GM12878 (cell line): ENCODE measurements at regions not wholly inside any gene's neighbourhood (a gene's known extent, or its start where the extent isn't known, plus 50 kb on each side); places are given as distances from the start of the nearest gene placed in this dataset.
"Not testable (repeated sequence)": the region's sequence is repeated elsewhere in the genome, so short reads cannot be mapped to it uniquely, and the experiment has no call there.

Source experiments
- ATAC-seq: fragments of 200-7000 bp; cut with Tn5 transposase; 3 replicates; pipeline ENCODE4 v1.9.1; 2020; ENCODE audit warnings: mild to moderate bottlenecking, moderate library complexity
- BruUV-seq: library from RNA; stranded (reverse); fragments of 400-500 nt; replicated peaks from 2 replicates; lab custom pipeline; 2021; lab: Mats Ljungman, UMichigan
- CTCF ChIA-PET: fragments of 300-600 bp; sonication (Branson Sonifier 250); formaldehyde crosslinking; extraction: SDS; loops from one replicate; lab custom pipeline; 2021; ENCODE audit warnings: inconsistent platforms; lab: Yijun Ruan, JAX
- POLR2A ChIA-PET: fragments of 350-600 bp; formaldehyde crosslinking; extraction: SDS; loops from one replicate; lab custom pipeline; 2021; ENCODE audit warnings: inconsistent platforms; lab: Charles Lee
- RAD21 ChIA-PET: fragments of 300-600 bp; sonication (Branson Sonifier 250); formaldehyde crosslinking; loops from one replicate; lab custom pipeline; 2023; ENCODE audit warnings: antibody characterized with exemption; ENCODE audit not compliant: unreplicated experiment; lab: Charles Lee
- SMC1A ChIA-PET: fragments of 300-600 bp; sonication (Branson Sonifier 250); formaldehyde crosslinking; loops from one replicate; lab custom pipeline; 2023; ENCODE audit not compliant: unreplicated experiment, uncharacterized antibody; lab: Charles Lee
- DNase-seq: peaks from one replicate; pipeline ENCODE4 v3.0.0-alpha.2; 2011; ENCODE audit warnings: low read depth, low spot score
- FAIRE-seq: peaks from 3 replicates; lab custom pipeline; 2011; peaks lifted over from hg19 to GRCh38; lab: Jason Lieb, UNC
- H2AFZ ChIP-seq: 2 replicates; pipeline ENCODE4 v1.6.0; 2011; ENCODE audit warnings: low read depth, low read length, control low read depth; ENCODE audit not compliant: control insufficient read depth
- H3K27ac ChIP-seq: 2 replicates; pipeline ENCODE4 v1.5.1; 2011; ENCODE audit warnings: control low read depth; ENCODE audit not compliant: control insufficient read depth, insufficient read depth
- H3K27me3 ChIP-seq, 2 experiments: replicated peaks in 1 of 2; 2 replicates each; pipeline versions ENCODE4 v1.6.0 to v1.6.1; 2011; ENCODE audit warnings: low read length in 1 of 2; ENCODE audit not compliant: control insufficient read depth in 2 of 2, insufficient read depth in 2 of 2
- H3K36me3 ChIP-seq, 2 experiments: 2 replicates each; pipeline ENCODE4 v1.5.1; 2011; ENCODE audit warnings: low read length in 1 of 2; ENCODE audit not compliant: control insufficient read depth in 2 of 2, insufficient read depth in 2 of 2
- H3K4me1 ChIP-seq: 2 replicates; pipeline ENCODE4 v1.6.1; 2011; ENCODE audit warnings: mild to moderate bottlenecking, low read length, moderate library complexity, mixed read lengths; ENCODE audit not compliant: control insufficient read depth, insufficient read depth
- H3K4me2 ChIP-seq: 2 replicates; pipeline ENCODE4 v1.6.0; 2011; ENCODE audit warnings: control low read depth; ENCODE audit not compliant: control insufficient read depth, insufficient read depth
- H3K4me3 ChIP-seq: fragments of 200-600 bp; sonication (generic); 2 replicates; pipeline ENCODE4 v1.5.1; 2016
- H3K79me2 ChIP-seq: 2 replicates; pipeline ENCODE4 v1.6.0; 2011; ENCODE audit warnings: low read length; ENCODE audit not compliant: control insufficient read depth, insufficient read depth
- H3K9ac ChIP-seq: 2 replicates; pipeline ENCODE4 v1.8.0; 2011; ENCODE audit warnings: low read length, control low read depth, mixed read lengths; ENCODE audit not compliant: control insufficient read depth, insufficient read depth
- H3K9me3 ChIP-seq: replicated peaks from 3 replicates; pipeline ENCODE4 v1.5.1; 2011; ENCODE audit warnings: mild to moderate bottlenecking, low read length; ENCODE audit not compliant: control insufficient read depth, insufficient read depth
- H4K20me1 ChIP-seq: 2 replicates; pipeline ENCODE4 v1.6.0; 2011; ENCODE audit not compliant: control insufficient read depth, insufficient read depth
- ATF7 ChIP-seq: fragments of 450-650 bp; IDR thresholded peaks from 2 replicates; pipeline ENCODE4 v1.6.1; 2016; ENCODE audit warnings: low read depth, mild to moderate bottlenecking
- BCL3 ChIP-seq: IDR thresholded peaks from 2 replicates; pipeline ENCODE4 v1.6.1; 2011; ENCODE audit warnings: borderline replicate concordance, low read depth, mild to moderate bottlenecking, moderate library complexity, low read length; ENCODE audit not compliant: insufficient read depth, poor library complexity, severe bottlenecking
- E2F4 ChIP-seq: IDR thresholded peaks from 2 replicates; pipeline ENCODE4 v1.6.1; 2012; ENCODE audit warnings: low read depth, low read length, improper control_type of control experiment
- PML ChIP-seq: IDR thresholded peaks from 2 replicates; pipeline ENCODE4 v1.6.1; 2012; ENCODE audit warnings: low read length, inconsistent platforms
- ZBTB33 ChIP-seq: fragments of 450-650 bp; IDR thresholded peaks from 2 replicates; pipeline ENCODE4 v1.6.1; 2017; ENCODE audit warnings: mild to moderate bottlenecking
- ZSCAN29 ChIP-seq: fragments of 450-650 bp; IDR thresholded peaks from 2 replicates; pipeline ENCODE4 v1.6.1; 2017; ENCODE audit warnings: mild to moderate bottlenecking, moderate library complexity
- WGBS: methylation state at CpG from one replicate; pipeline ENCODE4 v1.1.6; 2016; ENCODE audit warnings: low lambda C conversion rate; ENCODE audit not compliant: insufficient replicate concordance, insufficient coverage; ENCODE audit errors: missing lambda C conversion rate; 5-methylcytosine and 5-hydroxymethylcytosine counted together
- in situ Hi-C: fragments of 300-500 bp; cut with MboI; formaldehyde crosslinking; loops from 9 replicates; pipeline ENCODE4 v1.14.3; 2018; ENCODE audit warnings: mixed read lengths
- intact Hi-C: fragments of 100-400 bp; cut with micrococcal nuclease; formaldehyde crosslinking; loops from one replicate; pipeline ENCODE4 v1.14.2; 2022; ENCODE audit not compliant: unreplicated experiment

- TF ChIP-seq ZBTB33 (no peak), PML (no peak), ATF7 (no peak), E2F4 (no peak), ZSCAN29 (no peak), BCL3 (no peak)
These were observed 184.2 kb upstream of the COL3A1 start (continued) for GRCh38 chr2:188789951-188790350.

- H3K9me3 ChIP-seq, intact Hi-C loops, CTCF ChIA-PET, H3K9ac ChIP-seq, H4K20me1 ChIP-seq, SMC1A ChIA-PET, DNase-seq, POLR2A ChIA-PET, FAIRE-seq, BruUV-seq, H3K4me3 ChIP-seq, H2AFZ ChIP-seq, H3K4me1 ChIP-seq, H3K36me3 ChIP-seq, in situ Hi-C loops, H3K27ac ChIP-seq, H3K27me3 ChIP-seq, H3K79me2 ChIP-seq, ATAC-seq, H3K4me2 ChIP-seq: not testable (repeated sequence)
- 63% methylated on average over 4 of the region's 4 CpGs for WGBS
- RAD21 ChIA-PET = interaction anchor here (0.7 kb wide), 1 partner anchor 184 kb away, joined by 5 read pairs; no protein-coding TSS in a partner anchor
These were observed 179.7 kb upstream of the COL3A1 start for GRCh38 chr2:188794453-188794852.
